ENCODE measurements at regions not wholly inside any gene's neighbourhood (a gene's known extent, or its start where the extent isn't known, plus 50 kb on each side); places are given as distances from the start of the nearest gene placed in this dataset.

DNA sequence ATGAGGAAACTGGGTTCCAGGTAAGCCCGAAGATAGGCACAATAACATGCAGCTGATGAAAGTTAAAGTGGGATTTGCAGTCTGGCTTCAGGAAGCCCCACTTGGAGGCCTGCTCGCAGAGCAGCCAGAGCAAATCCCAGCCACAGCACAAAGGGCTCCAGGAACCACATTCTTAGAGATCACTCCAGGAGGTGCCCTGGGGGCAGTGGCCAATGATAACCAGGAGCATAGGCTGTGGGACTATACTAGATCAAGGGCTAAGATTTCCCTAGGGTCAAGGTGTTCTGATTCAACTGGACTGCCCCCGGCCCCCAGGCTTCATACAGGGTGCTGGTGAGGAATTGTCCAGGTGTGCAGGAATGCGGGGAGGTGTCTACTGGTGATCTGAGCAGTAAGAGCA is 133.9 kb upstream of the PTPRT start:
- no peak for DNase-seq (ENCODE audit: low spot score)
- in situ Hi-C loops (cut with HindIII; ENCODE audit: low sequenced_read_pairs) = no loop called here

DNA sequence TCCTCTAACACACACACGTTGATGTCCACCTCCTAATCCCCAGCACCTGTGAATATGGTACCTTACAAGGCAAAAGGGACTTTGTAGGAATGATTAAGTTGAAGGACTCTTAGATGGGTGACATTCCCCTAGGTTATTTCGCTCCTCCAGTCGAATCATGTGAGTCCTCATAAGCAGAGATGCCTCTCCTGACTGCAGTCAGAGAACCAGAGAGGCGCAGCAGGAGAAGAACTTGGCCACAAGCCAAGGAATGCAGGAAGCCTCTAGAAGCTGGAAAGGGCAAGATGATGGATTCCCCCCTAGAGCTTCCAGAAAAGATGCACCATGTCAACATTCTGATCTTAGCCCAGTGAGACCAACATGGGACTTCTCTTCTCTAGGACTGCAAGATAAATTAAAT is 133.1 kb upstream of the PTPRT start:
- DNase-seq (ENCODE audit: low spot score) = no peak

DNA sequence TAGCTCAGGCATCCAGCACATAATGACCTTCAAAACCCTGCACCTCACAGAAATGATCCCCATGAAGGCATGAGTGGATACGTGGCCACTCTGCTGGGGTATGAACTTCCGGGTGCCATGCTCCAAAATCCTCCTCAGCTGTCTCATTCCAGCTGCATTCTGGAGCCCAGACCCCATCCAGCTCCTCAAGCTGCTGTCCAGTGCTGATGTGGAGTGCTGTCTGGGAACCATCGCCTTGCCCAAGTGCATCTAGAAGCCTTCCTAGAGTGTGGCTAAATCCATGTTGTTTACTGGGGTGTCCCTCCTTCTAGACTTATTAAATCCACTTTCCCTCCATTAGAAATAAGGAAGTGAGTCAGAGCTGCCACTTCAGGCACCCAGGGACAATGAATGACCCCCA is 130.8 kb upstream of the PTPRT start:
- in situ Hi-C loops (cut with HindIII; ENCODE audit: low sequenced_read_pairs) = no loop called here
- DNase-seq (ENCODE audit: low spot score) = no peak

More for the DNA sequence above, 133.1 kb upstream of the PTPRT start:
- in situ Hi-C loops (cut with HindIII; ENCODE audit: low sequenced_read_pairs) = no loop called here

DNA sequence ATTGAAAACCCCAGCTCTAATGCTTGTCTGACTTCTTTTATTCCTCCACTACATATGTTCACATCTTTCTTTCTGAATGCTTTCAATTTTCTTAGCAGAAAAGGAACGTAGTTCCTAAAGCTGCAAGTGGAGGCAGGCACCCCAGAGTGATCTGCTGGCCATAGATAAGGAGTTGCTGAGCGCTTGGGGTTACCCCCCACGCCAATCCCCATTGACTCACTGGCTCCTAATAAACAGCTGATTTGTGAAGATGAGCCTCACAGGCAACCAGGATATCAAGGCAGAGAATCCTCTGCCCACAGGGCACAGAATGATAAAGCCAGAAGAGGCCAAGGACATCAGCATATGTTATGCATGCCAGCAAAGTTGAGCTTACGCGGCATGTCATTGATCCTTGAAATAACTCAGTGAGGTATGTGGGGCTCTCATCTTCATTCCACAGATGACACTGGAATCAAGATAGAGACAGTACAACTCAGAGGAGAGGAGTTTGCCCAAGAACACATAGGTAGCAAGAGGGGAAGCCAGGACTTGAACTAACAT is 129.1 kb upstream of the PTPRT start:
- in situ Hi-C loops (cut with HindIII; ENCODE audit: low sequenced_read_pairs) = no loop called here

DNA sequence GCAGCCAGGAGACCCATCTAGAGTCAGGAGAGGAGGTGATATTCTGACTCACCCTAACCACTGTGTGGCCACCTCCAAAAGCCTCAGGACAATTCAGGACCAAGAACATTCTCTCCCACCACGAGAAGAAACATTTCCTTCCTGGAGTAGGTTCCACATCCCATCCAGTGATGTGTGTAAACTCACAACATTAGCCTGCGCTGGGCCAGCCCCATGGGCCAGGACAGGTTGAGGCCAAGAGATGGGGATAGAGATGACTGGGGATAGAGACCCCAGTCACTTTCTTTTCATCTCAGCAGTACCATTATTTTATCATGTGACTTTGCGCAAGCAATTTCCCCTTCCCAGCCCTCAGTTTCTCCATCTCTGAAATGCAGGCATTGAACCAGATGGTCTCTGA is 126.6 kb upstream of the PTPRT start:
- in situ Hi-C loops (cut with HindIII; ENCODE audit: low sequenced_read_pairs) = no loop called here
- DNase-seq (ENCODE audit: low spot score) = no peak

More for the DNA sequence above, 129.1 kb upstream of the PTPRT start:
- DNase-seq (ENCODE audit: low spot score) = no peak

DNA sequence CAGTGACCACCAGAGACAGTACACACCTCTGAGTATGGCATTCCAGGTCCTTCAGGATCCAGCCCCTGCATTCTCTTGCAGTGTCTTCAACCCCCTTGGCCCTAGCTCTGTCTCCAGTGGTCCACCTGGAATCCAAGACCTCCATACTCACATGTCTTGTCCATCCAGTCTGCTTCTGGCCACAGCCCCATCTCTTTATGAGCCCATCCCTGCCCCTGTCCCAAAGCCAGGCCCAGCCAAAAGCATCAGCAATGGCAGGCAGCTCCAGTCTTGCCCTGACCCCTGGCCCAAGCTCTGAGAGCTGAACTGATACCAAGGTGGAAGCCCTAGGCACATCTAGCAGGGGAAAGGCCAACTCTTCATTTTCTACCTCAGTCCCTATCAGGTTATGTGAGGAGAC is 119.6 kb upstream of the PTPRT start:
- in situ Hi-C loops (cut with HindIII; ENCODE audit: low sequenced_read_pairs) = no loop called here
- no peak for DNase-seq (ENCODE audit: low spot score)

DNA sequence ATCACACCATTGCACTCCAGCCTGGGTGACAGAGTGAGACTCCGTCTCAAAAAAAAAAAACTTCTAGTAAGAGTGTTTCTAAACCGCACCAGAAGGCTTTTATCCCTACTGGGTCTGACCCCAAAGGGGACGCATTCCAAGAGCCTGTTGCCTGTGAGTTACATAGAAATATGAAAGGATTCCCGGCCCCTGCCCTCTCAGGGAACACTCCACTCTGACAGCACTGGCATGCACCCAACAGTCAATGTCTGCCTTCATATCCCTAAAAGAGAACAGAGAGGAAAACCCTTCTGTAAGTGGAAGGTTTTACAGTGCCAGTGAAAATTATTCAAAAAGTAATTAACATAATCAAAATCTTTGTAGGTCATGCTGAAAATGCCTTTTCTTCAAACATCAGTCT is 117.1 kb upstream of the PTPRT start:
- DNase-seq (ENCODE audit: low spot score) = peak; percentile 6
- in situ Hi-C loops (cut with HindIII; ENCODE audit: low sequenced_read_pairs) = no loop called here

DNA sequence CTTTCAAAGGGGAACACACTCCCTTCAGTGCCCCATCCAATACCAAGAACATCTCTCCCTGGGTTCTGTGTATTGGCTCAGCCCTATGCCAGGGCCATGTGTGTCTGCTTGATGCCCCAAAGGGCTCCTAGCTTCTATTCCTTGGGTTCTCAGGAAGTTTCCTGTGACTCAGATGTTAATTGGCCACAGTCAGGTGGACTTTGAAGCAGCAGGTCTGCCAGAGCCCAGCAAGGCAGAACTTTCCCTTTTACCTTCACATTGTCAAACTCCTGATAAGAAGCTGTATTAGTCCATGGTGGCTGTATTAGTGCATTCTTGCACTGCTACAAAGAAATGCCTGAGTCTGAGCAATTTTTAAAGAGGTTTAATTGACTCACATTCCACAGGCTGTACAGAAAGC is 116.0 kb upstream of the PTPRT start:
- in situ Hi-C loops (cut with HindIII; ENCODE audit: low sequenced_read_pairs) = no loop called here
- DNase-seq (ENCODE audit: low spot score) = no peak

DNA sequence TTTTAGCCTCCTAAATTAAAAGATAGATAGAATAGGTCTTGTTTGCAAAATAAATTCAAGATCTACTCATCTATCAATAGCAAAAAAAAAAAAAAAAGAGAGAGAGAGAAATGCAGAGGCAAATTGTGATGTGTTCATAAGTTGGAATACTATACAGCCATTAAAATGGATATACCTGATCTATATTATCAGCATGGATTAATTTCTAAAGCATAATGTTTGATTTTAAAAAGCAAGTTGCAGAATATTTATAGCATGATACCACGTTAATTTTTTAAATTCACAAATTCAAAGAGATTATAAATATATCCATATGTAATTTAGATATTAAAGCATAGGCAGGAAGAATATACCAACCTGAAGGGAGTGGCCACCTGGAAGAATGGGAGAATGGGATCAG is 114.9 kb upstream of the PTPRT start:
- in situ Hi-C loops (cut with HindIII; ENCODE audit: low sequenced_read_pairs) = no loop called here

DNA sequence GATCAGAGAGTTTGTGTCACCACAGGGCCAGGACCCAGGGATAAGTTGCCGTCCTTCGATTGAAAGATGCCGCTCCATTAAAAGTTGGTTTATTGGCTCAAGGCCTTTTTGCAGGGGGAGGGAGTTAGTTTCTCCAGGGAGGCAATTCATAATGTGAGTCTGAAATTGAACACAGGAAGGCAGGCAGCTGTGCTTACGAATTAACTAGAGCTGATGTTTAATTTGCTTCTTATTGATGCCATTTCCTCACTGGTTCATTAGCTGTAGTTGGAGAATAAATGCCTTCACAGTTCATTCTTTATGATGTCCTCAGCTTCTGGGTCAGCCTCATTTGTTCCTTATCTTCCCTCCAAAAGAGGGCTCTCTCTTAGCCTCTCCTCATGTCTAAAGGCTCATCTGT is 113.2 kb upstream of the PTPRT start:
- no peak for DNase-seq (ENCODE audit: low spot score)
- in situ Hi-C loops (cut with HindIII; ENCODE audit: low sequenced_read_pairs) = no loop called here

More for the DNA sequence above, 114.9 kb upstream of the PTPRT start:
- DNase-seq (ENCODE audit: low spot score) = no peak

DNA sequence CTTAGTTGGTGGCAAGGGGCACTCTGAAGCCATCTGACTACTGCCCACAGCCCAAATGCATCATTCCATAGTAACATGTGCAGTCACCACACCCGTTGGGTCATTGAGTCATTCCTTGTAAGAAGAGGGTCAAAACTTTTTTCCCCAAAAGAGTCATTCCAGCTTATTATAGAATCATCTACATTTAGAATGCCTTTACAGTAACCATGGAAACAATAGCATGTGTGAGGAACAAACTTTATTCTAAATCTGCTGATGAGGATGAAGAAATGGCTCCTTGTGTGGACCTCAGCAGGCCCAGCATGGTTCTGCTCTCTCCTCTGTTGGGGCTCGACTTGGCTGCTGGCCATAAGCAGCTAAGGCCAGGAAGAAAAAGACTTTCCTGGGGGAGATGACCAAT is 111.2 kb upstream of the PTPRT start:
- in situ Hi-C loops (cut with HindIII; ENCODE audit: low sequenced_read_pairs) = no loop called here
- no peak for DNase-seq (ENCODE audit: low spot score)

DNA sequence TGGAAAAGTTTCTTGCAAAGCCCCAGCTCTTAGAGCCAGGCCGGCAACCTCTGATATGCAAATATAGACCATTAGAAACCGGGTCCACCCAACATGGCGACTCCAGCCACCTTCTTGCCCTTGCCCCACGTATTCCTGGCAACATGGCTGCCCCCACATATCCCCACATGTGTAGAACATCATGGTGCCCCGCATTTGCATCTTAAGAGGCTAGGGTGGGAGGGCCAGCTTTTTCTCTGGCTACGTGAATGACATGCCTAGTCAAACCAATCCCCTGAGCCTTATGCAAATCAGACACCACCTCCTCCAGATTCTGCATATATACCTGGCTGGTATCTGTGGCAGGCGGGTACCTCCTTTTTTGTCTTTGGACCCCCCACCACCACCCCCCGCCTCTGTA is 106.1 kb upstream of the PTPRT start:
- in situ Hi-C loops (cut with HindIII; ENCODE audit: low sequenced_read_pairs) = no loop called here
- no peak for DNase-seq (ENCODE audit: low spot score)

DNA sequence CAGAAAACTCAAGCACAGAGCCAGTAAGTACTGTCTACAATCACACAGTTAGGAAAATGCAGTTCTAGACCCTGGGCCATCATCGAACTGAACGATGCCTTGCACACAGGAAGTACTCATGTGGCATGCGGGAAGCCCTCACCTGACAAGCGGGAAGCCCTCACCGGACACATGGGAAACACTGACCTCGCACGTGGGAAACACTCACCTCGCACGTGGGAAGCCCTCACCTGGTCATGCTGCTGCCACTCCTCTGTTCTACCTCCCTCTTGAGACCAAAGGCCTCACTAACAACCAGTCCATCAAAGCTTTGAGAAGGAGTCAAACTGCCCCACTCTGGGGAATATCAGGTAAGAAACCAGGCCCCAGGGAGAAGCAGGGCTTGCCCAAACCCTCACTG is 105.6 kb upstream of the PTPRT start:
- in situ Hi-C loops (cut with HindIII; ENCODE audit: low sequenced_read_pairs) = no loop called here
- DNase-seq (ENCODE audit: low spot score) = no peak

DNA sequence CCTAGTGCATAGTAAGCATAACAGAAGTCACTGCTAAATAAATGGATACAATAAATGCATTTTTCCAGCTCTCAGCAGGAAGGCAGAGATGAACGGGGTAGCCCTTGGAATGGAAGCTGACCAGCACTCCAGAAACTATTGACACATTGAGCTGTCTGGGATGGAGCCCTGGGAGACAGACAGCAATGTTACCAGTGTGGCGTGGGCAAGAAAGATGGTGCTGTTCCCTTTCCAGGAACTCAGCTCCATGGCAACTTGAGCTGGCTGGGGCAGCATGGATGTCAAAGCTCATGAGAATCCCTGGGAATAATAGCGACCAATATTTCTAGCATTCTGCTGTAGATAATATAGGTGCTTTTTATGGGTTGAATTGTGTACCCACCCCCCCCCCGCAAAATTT is 104.3 kb upstream of the PTPRT start:
- DNase-seq (ENCODE audit: low spot score) = peak; percentile 2
- in situ Hi-C loops (cut with HindIII; ENCODE audit: low sequenced_read_pairs) = no loop called here

DNA sequence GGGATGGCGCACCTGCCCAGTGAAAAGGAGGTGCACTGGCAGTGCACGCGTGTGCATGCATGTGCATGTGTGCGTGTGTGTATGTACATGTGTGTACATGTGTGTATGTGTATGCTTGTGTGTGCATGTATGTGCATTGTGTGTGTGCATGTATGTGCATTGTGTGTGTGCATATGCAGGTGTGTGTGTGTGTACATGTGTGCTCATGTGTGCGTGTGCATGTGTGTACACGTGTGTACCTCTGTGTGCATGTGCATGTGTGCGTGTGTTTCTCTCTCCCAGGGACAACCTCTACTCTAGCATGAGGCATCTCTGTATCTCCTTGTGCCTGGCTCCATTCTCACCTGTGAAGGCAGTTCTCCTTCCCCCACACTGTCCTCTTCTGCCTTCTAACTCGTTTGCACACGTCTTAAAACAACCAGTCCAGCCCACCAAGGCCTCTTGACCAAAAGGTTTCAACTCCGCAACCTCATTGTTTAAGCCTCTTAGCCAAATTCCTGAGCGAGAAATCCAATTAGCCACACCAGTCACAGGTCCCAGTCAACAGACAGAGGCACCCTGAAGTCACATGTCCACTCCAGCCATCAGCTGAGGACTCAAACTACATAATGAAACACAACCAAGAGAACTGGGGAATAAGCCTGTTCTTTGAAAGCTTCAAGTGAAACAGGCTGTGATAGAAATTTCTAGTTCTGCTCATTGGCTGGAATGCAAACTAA is 103.5 kb upstream of the PTPRT start:
- DNase-seq (ENCODE audit: low spot score) = no peak
- in situ Hi-C loops (cut with HindIII; ENCODE audit: low sequenced_read_pairs) = no loop called here

DNA sequence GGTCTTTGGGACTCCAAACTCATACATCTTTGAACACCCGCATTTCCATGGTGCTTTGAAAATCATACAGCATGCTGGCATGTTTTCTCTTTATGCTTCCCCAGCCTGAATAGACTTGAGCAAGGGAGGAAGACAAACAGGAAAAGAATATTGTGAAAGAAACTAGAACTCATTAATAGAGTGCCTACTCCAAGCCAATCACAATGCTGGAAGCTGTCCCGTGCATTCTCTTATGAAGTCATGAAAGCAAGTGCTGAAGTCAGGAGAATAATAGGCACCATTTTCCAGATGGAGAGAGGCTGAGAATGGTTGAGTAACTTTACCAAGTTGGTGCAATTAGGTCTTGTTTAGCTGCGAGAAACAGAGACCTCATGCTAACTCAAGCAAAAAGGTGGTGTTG is 102.5 kb upstream of the PTPRT start:
- in situ Hi-C loops (cut with HindIII; ENCODE audit: low sequenced_read_pairs) = no loop called here
- no peak for DNase-seq (ENCODE audit: low spot score)

DNA sequence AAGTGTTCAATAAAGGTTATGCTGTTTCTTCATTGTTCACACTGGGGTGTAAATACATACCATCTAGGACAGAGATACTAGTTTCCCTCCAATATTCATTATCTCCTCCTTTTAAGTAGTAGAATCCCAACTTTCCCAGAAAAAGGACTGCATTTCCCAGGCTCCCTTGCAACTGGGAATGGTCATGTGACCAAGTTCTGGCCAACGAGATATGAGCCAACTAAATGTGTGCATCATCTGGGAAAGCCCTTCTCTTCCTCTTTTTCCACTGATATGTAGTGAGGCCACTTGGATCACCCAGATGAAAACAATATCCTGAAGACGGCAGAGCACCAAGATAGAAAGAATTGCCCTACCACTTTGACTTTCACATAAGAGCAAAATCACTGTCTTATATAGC is 97.9 kb upstream of the PTPRT start:
- in situ Hi-C loops (cut with HindIII; ENCODE audit: low sequenced_read_pairs) = no loop called here
- no peak for DNase-seq (ENCODE audit: low spot score)

DNA sequence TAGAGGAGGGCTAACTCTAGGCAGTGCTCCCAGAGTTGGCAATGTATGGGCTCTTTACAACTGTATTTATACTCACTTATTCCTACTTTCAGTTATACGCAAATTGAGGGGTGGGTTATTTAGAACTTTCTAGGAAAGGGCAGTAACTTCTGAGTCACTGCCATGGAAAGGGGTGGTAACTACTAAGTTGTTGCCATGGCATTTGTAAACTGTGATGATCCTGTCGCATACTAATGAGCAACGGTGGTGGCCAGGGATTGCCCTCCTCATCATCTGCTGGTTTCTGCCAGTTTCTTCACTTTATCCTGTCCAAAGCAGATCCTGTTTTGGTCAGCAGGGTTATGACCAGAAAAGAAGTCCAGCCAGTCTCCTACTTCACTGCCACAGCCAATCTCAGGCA is 95.5 kb upstream of the PTPRT start:
- no peak for DNase-seq (ENCODE audit: low spot score)
- in situ Hi-C loops (cut with HindIII; ENCODE audit: low sequenced_read_pairs) = no loop called here

DNA sequence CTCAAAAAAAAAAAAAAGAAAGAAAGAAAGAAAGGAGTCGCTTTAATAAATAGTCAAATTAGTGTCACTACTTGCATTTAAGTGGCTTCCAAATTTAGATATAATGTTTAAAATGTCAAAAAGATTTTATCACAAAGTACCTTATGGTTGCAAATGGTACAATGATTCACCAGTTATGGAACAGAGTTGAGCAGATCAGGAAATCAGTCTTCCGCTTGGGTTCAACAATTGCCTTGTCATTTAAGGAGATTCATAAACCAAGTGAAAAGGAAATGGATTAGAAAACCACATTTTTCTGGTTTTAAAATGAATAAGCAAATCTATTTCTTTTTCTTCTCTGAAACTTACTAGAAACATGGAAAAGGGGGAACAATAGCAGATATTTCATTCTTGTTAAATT is 94.8 kb upstream of the PTPRT start:
- DNase-seq (ENCODE audit: low spot score) = no peak
- in situ Hi-C loops (cut with HindIII; ENCODE audit: low sequenced_read_pairs) = no loop called here

DNA sequence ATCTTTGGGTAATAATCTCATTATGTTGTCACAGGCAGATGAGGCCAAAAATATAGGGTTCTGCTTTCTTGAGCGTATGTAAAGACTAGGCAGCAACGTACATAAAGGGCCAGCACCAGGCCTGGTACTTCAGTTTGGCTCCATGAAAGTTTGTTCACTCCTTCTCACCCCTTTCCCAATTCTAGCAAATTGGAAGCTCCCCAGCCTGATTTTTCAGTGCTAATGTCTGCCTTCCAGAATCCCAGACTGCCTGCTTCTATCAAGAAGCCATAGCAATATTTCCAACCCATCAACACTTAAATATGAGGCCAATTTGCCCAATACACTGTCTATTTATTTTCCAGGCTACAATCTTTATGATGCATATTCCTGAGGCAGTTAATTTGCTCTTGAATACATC is 93.4 kb upstream of the PTPRT start:
- in situ Hi-C loops (cut with HindIII; ENCODE audit: low sequenced_read_pairs) = no loop called here
- DNase-seq (ENCODE audit: low spot score) = no peak

DNA sequence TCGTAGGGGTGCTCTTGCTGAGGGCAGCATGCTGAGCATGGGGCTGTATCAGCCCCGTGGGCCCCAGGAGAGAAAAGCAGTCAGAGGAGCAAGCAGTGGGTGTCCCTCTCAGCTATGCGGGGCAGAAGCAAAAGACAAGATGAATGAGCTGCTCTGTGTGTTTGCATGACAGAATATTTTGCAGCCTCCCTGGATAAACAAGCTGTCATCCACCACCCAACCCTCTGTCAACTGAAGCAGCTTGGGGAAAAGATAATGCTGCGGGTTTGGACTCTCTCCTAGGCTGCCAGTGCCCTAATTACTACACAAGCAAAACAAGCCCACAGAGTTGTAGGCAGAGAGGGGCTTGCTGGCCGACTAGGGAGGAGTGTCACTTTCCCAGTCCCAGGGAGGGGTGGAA is 82.3 kb upstream of the PTPRT start:
- DNase-seq (ENCODE audit: low spot score) = no peak
- in situ Hi-C loops (cut with HindIII; ENCODE audit: low sequenced_read_pairs) = no loop called here

All from G401 (cell line).